ENCODE measurements at regions not wholly inside any gene's neighbourhood (a gene's known extent, or its start where the extent isn't known, plus 50 kb on each side); places are given as distances from the start of the nearest gene placed in this dataset.
"Not testable (repeated sequence)": the region's sequence is repeated elsewhere in the genome, so short reads cannot be mapped to it uniquely, and the experiment has no call there.

DNA sequence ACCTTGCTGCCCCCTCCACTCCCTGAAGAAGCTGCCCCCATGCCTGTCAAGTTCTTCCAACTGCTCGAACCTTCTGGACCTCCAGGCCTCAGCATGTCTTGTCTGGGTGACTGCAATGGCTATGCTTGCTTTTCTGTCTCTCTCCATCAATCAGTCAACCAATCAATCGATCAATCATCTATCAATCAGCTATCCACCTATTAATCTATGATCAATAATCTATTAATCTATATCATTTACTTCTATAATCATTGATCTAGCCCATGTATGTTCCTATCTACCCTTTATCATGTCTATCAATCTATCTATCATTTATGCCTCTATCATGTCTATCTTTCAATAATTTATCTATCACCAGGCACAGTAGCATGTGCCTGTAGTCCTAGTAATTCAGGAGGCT, 1069.7 kb downstream of the RPIA start:
- TF ChIP-seq CTCF, POLR2A (IDR thresholded peaks at IDR 0.05): not testable (repeated sequence)

All from adrenal gland (tissue), 5 donors.